GM04503 (cell line): ENCODE measurements at regions not wholly inside any gene's neighbourhood (a gene's known extent, or its start where the extent isn't known, plus 50 kb on each side); places are given as distances from the start of the nearest gene placed in this dataset.
"Not testable (repeated sequence)": the region's sequence is repeated elsewhere in the genome, so short reads cannot be mapped to it uniquely, and the experiment has no call there.

Experiments used
- DNase-seq: peaks from one replicate; pipeline ENCODE4 v3.0.0-alpha.2; 2012; ENCODE audit warnings: low read depth

- not testable (repeated sequence) for DNase-seq
Observed at GRCh38 chr2:87514515-87514914, 233.4 kb upstream of the PLGLB2 start.

DNA sequence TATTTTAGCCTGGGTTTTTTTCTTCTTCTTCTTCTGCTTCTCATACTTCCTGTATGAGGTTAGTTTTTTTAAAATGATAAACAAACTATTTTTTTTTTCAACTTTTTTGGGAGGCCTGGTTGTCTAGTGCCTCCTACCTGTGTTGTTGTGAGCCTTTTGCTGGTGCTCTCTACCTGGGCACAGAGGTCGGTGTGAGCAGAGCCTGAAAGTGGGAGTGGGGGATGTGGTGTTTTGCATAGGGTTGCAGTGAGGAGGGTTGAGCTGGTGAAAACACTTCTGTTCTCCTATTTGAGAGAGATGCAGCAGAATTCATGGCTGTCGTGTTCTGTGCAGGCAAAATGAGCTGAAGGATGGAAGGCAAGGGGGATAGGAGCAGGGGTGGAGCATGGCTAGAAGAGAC lies 232.7 kb upstream of the PLGLB2 start:
- DNase-seq, result not testable (repeated sequence)

DNA sequence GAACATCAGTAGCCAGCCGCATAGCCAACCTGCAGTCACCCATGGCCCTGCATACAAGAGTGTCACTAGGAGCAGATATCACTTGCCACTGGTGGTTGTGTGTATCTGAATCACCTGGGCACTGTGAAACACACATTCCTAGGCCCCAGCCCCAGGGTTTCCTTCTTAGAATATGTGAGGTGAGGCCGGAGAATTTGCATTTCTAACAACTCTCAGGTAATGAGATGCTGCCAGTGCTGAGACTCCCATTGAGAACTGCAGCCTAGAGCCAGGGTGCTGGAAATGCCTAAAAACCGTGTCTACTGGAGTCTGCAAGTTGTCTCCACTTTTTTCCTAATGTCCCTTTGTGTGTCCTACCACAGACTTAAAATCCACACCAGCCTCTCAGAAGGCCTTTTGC lies 232.0 kb upstream of the PLGLB2 start:
- not testable (repeated sequence) for DNase-seq

GRCh38 chr2:87516369-87516967 lies 231.4 kb upstream of the PLGLB2 start:
- not testable (repeated sequence) for DNase-seq

DNA sequence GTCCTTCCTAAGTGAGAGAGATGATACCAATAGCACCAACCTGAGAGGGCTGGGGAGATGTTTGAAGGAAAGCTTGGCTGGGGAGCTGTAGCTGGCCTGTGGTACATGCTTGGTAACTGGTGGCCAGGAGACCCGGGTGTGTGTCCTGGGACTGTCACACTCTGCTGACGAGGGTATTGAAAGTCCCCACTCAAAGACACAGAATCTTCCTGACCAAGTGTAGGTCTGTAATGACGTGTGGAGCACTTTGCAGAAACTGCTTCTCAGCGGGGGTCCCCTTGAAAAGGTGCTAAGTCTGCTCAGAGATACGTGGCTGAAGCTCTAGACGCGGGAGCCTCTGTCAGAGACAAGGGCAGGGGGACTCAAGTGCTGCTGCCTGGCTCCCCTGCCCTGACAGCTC lies 230.4 kb upstream of the PLGLB2 start:
- not testable (repeated sequence) for DNase-seq

DNA sequence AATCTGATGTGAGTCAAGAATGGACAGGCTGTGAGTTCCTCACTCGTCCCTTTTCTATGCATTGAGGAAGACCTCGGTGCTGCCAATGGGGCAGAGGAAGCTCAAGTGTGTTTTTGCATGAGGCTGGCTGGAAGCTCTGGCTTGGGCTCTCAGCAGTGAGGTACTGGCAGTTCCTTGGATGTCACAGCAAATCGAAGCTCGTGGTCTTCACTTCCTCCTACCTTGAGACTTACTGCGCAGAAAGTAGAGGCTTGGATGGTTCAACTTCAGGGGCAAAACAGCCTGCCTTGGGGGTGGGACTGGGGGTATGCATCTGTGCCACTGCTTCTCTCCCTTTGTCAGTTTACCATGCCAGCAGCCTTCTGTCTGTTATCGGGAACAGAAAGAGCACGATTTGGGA lies 229.8 kb upstream of the PLGLB2 start:
- DNase-seq, result not testable (repeated sequence)

DNA sequence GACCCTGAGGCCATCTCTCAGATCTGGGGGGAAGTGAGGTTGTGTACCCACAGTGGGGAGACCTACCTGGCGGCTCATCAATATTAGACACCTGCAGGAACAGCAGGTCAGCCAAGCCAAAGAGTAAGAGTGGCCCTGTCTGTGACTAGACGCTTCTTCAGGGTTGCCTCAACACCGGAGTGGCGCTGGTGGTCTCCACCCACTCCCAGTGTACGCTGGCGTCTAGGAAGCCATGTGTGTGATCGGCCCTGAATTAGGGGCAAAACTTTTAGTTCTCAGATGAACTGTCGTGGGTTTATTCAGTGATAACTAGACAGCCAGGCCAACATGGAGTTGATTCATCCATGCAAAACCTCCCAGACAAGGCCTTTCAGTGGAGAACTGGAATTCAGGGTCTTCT lies 229.3 kb upstream of the PLGLB2 start:
- DNase-seq, result not testable (repeated sequence)

- not testable (repeated sequence) for DNase-seq
Observed at GRCh38 chr2:87519158-87520011, 228.5 kb upstream of the PLGLB2 start.

DNA sequence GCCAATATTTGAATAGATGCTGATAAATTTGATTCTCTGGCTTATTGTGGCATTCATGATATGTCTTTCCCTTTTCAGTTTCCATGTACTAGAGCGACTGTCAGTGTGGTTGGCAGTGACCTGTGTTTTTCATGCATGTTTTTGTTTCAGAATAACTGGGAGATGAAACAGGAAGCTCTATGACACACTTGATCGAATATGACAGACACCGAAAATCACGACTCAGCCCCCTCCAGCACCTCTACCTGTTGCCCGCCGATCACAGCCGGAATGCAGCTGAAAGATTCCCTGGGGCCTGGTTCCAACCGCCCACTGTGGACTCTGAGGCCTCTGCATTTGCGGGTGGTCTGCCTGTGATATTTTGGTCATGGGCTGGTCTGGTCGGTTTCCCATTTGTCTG lies 226.8 kb upstream of the PLGLB2 start:
- not testable (repeated sequence) for DNase-seq

DNA sequence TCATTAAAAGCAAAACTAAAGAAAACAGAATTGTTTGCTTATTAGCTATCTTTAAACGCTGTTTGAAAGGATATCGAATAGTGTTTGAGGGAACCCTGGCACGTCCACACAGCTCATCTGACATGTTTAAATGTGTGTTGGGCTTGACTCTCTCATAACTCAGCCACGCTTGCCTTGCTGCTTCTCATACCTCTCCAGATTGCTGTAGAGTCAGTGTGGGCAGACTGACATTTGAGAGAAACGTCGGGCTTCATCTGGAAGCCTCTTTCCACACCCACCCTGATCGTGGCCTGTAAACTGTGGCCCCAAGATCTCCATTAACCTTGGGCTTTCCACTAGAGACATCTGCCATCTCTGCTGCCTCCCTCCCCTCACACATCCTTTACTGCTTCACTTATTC lies 226.4 kb upstream of the PLGLB2 start:
- not testable (repeated sequence) for DNase-seq

DNA sequence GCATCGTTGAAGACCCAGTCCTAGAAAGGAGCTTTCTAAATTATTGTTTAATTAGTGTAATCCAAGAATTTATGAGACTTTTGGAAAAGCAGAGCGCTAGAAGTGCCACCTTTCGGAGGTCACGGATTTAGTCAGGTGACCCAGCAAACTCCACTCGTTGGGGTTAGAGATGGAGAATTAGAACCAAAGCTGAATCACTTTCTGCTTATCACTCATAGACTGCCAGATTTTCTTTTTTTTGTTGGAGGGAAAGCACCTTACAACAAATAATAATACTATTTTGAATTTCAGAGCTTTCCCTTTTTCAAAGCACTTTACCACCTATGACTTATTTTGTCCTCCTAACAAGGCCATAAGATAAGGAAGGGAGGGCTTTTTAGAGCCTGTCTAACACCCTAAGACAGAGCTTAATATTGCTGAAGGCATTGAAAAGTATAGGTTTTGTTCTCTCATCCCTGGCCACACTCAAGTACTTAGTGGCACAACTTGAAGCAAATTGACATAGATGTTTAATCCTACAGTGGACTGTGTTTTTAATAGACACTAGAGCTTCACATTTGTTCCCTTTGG lies 223.2 kb upstream of the PLGLB2 start:
- not testable (repeated sequence) for DNase-seq

DNA sequence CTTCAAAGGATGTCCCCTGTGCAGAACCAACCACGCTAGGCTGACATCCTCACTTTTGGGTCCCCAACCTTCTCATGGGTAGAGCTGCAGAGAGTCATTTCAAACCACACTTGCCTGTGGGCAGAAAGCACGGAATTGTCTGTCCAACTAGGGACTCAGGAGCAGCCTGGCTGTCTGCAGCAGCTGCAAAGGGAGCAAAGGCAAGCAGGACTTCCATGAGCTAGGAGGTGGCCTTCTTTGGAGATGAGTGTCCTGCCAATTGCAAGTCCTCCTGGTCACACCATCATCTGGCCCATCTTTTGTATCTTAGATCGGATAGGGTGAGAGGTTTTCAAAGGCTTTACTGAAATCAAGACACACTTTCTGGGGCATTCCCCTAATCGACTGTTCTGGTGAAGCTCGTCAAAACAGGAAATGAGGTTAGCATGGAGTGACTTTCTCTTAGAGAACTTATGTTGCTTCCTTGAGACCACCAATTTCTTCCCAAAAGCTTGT lies 222.3 kb upstream of the PLGLB2 start:
- not testable (repeated sequence) for DNase-seq

DNA sequence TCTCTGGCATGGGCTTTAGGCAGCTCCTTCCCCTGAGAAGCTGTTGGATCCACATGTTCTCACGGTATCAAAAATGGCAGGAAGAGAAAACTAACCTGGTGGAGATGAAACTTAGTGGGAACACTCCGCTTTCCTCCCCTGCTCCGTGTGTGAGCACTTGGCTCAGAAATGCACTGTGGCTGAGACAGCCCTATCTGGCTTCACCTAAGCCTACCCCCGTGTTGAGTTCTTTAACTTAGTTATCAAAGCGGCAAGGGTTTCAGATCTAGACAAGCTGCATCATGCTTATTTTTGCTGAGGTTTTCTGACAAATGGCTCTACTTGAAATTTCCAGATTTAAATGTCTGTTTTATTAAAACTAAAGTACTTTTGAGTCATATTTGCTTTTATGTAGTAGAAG lies 221.6 kb upstream of the PLGLB2 start:
- not testable (repeated sequence) for DNase-seq

GRCh38 chr2:87531968-87532715 lies 215.7 kb upstream of the PLGLB2 start:
- not testable (repeated sequence) for DNase-seq

DNA sequence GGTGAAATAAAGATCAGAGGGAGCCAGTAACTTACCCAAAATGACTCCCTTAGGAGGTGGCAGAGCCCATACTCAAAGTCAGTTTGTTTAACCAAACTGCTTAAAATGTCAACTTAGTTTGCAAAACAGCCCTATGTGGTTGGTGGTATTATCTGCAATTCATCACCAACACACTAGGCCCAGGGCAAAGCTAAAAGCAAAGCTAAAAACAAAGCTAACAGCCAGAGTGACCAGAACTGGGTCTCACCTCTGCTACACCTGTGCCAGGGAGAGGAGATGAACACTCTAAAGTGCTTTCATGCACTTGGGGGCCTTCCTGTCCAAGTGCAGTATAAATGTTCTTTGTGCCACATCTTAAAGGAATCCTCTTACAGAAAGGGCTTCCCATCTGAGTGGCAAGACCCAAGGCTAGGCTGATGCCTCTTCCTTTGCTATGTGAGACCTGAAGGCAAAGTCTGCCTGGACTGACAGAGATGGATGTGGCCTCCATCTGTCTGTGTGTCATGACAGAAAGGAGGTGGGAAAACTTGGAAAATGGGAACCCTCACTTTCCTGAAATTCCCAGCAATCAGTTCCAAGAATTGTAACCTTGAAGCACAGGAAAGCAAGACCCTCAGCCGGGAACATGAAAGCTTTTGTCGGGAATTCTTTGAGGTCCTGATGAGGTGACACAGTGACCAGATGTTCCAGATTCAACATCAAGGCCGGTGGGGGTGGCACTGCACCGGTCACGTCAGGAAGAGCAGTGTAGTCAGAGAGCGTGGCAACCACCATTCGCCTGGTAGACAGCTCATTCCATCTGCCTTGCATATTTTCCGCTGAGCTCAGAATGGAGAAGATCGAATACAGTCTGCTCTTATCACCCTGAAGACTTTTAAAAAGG lies 214.3 kb upstream of the PLGLB2 start:
- peak; percentile 5 for DNase-seq

GRCh38 chr2:87534273-87534889 lies 213.5 kb upstream of the PLGLB2 start:
- not testable (repeated sequence) for DNase-seq

GRCh38 chr2:87536427-87536826 lies 211.5 kb upstream of the PLGLB2 start:
- not testable (repeated sequence) for DNase-seq

- DNase-seq, result not testable (repeated sequence)
Observed at GRCh38 chr2:87537251-87537671, 210.6 kb upstream of the PLGLB2 start.

- DNase-seq, result not testable (repeated sequence)
Observed at GRCh38 chr2:87538268-87538667, 209.6 kb upstream of the PLGLB2 start.

- DNase-seq, result not testable (repeated sequence)
Observed at GRCh38 chr2:87539151-87539943, 208.5 kb upstream of the PLGLB2 start.
